ENCODE measurements at regions not wholly inside any gene's neighbourhood (a gene's known extent, or its start where the extent isn't known, plus 50 kb on each side); places are given as distances from the start of the nearest gene placed in this dataset.

DNA sequence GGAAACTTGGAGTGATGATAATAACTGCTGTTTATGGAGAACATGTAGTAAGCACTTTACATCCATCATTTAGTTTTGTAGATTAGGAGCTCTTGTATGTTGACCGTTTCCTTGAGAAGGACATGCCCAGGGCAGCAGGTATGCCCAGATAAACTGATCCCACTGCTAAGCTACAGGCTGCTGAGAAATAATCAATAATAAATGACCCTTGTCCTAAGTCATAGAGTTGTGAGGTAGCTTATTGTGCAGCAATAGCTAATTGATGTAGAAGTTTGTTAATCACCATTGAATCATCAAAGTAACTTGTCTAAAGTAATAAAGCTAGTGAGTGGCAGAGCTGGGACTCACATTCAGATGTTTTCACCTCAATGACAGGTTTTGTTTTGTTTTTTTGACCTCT, 287.2 kb upstream of the CYRIA start:
- Histone ChIP-seq H2AFZ (ENCODE audit: low read depth, low read length) (no peak overlapping the region), H3K27ac (ENCODE audit: low read depth, low read length) (no peak overlapping the region), H3K4me3 (ENCODE audit: insufficient read depth, low read depth, low read length) (no peak overlapping the region), H3K79me2 (ENCODE audit: insufficient read depth, low read length) (no peaks in the 10 kb centered on the region), H3K36me3 (ENCODE audit: insufficient read depth, low read length) (no peaks in the 10 kb centered on the region), H3K9ac (ENCODE audit: low read length) (no peak overlapping the region), H3K4me1 (ENCODE audit: insufficient read depth, low read length) (no peaks in the 10 kb centered on the region), H3K4me2 (ENCODE audit: low read length) (no peak overlapping the region), H3K27me3 (ENCODE audit: insufficient read depth, low read length) (no peaks in the 10 kb centered on the region), H3K9me3 (ENCODE audit: insufficient read depth, low read depth, low read length) (no peaks in the 10 kb centered on the region), H4K20me1 (ENCODE audit: insufficient read depth, low read length) (no peaks in the 10 kb centered on the region)
- no peak for TF ChIP-seq EZH2 (IDR thresholded peaks at IDR 0.05; ENCODE audit: insufficient read depth, low read length)
- TF ChIP-seq, protein P1, sequence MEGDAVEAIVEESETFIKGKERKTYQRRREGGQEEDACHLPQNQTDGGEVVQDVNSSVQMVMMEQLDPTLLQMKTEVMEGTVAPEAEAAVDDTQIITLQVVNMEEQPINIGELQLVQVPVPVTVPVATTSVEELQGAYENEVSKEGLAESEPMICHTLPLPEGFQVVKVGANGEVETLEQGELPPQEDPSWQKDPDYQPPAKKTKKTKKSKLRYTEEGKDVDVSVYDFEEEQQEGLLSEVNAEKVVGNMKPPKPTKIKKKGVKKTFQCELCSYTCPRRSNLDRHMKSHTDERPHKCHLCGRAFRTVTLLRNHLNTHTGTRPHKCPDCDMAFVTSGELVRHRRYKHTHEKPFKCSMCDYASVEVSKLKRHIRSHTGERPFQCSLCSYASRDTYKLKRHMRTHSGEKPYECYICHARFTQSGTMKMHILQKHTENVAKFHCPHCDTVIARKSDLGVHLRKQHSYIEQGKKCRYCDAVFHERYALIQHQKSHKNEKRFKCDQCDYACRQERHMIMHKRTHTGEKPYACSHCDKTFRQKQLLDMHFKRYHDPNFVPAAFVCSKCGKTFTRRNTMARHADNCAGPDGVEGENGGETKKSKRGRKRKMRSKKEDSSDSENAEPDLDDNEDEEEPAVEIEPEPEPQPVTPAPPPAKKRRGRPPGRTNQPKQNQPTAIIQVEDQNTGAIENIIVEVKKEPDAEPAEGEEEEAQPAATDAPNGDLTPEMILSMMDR (IDR thresholded peaks at IDR 0.05; ENCODE audit: insufficient read depth, low read depth, low read length): no peak
- Mint-ChIP-seq H3K27ac (ENCODE audit: unreplicated experiment) (no peak overlapping the region), H3K27me3 (ENCODE audit: low read depth, unreplicated experiment) (no peaks in the 10 kb centered on the region), H3K4me3 (ENCODE audit: unreplicated experiment) (no peak overlapping the region), H3K4me1 (ENCODE audit: low read depth, unreplicated experiment) (no peaks in the 10 kb centered on the region), H3K9me3 (ENCODE audit: unreplicated experiment) (no peaks in the 10 kb centered on the region), H3K36me3 (ENCODE audit: low read depth, unreplicated experiment) (no peaks in the 10 kb centered on the region)
- no peak for FAIRE-seq
- DNase-seq (ENCODE audit: low read depth): no peak

DNA sequence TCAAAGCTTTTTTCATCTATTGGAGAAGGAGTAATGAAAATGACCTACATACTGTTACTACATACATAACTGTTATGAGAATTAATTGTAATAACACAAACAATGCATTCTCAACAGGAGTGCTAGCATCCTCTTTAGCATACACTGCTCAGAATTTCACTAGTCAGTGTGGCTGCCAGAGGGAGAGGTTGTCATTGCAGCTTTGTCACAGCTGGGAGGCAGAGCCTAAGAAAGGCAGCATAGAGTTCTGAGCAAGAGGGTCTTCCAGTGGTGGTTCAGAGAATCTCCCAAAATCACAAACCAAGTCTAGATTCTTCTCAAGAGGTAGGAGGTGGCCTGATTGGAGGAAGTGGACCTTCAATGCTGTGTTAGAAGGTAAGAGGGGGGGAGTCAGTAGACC, 286.7 kb upstream of the CYRIA start:
- Histone ChIP-seq H3K4me2 (ENCODE audit: low read length) (no peak overlapping the region), H4K20me1 (ENCODE audit: insufficient read depth, low read length) (no peaks in the 10 kb centered on the region), H3K4me1 (ENCODE audit: insufficient read depth, low read length) (no peaks in the 10 kb centered on the region), H3K27me3 (ENCODE audit: insufficient read depth, low read length) (no peaks in the 10 kb centered on the region), H3K9ac (ENCODE audit: low read length) (no peak overlapping the region), H3K36me3 (ENCODE audit: insufficient read depth, low read length) (no peaks in the 10 kb centered on the region), H3K27ac (ENCODE audit: low read depth, low read length) (no peak overlapping the region), H3K79me2 (ENCODE audit: insufficient read depth, low read length) (no peaks in the 10 kb centered on the region), H3K4me3 (ENCODE audit: insufficient read depth, low read depth, low read length) (no peak overlapping the region), H2AFZ (ENCODE audit: low read depth, low read length) (no peak overlapping the region), H3K9me3 (ENCODE audit: insufficient read depth, low read depth, low read length) (no peaks in the 10 kb centered on the region)
- H3K36me3 Mint-ChIP-seq (ENCODE audit: low read depth, unreplicated experiment): no peaks in the 10 kb centered on the region
- H3K4me1 Mint-ChIP-seq (ENCODE audit: low read depth, unreplicated experiment): no peaks in the 10 kb centered on the region
- H3K27me3 Mint-ChIP-seq (ENCODE audit: low read depth, unreplicated experiment): no peaks in the 10 kb centered on the region
- H3K4me3 Mint-ChIP-seq (ENCODE audit: unreplicated experiment): no peak overlapping the region
- no peaks in the 10 kb centered on the region for H3K9me3 Mint-ChIP-seq (ENCODE audit: unreplicated experiment)
- no peak for FAIRE-seq
- H3K27ac Mint-ChIP-seq (ENCODE audit: unreplicated experiment): no peak overlapping the region
- TF ChIP-seq EZH2 (IDR thresholded peaks at IDR 0.05; ENCODE audit: insufficient read depth, low read length): no peak
- TF ChIP-seq, protein P1 (IDR thresholded peaks at IDR 0.05; ENCODE audit: insufficient read depth, low read depth, low read length): no peak
- no peak for DNase-seq (ENCODE audit: low read depth)

DNA sequence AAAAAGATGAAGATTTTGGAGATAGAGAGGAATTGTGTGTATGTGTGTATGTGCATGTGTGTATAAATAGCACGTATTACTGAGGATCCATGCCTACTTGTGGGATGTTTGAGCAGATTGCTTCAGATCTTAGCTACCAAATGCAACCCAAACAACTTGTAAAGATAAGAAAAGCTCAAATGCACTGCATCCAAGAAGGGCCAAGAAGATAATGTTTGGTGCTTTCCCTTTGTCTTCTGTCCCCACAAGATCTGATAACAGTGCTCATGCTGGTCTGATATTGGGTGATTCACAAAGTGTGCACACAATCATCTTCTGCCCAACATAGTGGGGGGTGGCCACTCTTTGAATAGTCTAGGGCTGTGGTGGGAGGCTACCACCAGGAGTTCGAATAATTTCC, 284.8 kb upstream of the CYRIA start:
- TF ChIP-seq, protein P1 (IDR thresholded peaks at IDR 0.05; ENCODE audit: insufficient read depth, low read depth, low read length): no peak
- no peak for TF ChIP-seq EZH2 (IDR thresholded peaks at IDR 0.05; ENCODE audit: insufficient read depth, low read length)
- Histone ChIP-seq H3K79me2 (ENCODE audit: insufficient read depth, low read length) (no peaks in the 10 kb centered on the region), H3K4me3 (ENCODE audit: insufficient read depth, low read depth, low read length) (no peak overlapping the region), H3K4me1 (ENCODE audit: insufficient read depth, low read length) (no peaks in the 10 kb centered on the region), H3K9ac (ENCODE audit: low read length) (no peak overlapping the region), H3K27ac (ENCODE audit: low read depth, low read length) (no peak overlapping the region), H4K20me1 (ENCODE audit: insufficient read depth, low read length) (no peaks in the 10 kb centered on the region), H3K27me3 (ENCODE audit: insufficient read depth, low read length) (no peaks in the 10 kb centered on the region), H3K4me2 (ENCODE audit: low read length) (no peak overlapping the region), H3K36me3 (ENCODE audit: insufficient read depth, low read length) (no peaks in the 10 kb centered on the region), H3K9me3 (ENCODE audit: insufficient read depth, low read depth, low read length) (no peaks in the 10 kb centered on the region), H2AFZ (ENCODE audit: low read depth, low read length) (no peak overlapping the region)
- no peaks in the 10 kb centered on the region for H3K36me3 Mint-ChIP-seq (ENCODE audit: low read depth, unreplicated experiment)
- H3K4me3 Mint-ChIP-seq (ENCODE audit: unreplicated experiment): no peak overlapping the region
- H3K27ac Mint-ChIP-seq (ENCODE audit: unreplicated experiment): no peak overlapping the region
- no peaks in the 10 kb centered on the region for H3K27me3 Mint-ChIP-seq (ENCODE audit: low read depth, unreplicated experiment)
- no peak for FAIRE-seq
- DNase-seq (ENCODE audit: low read depth): no peak
- H3K4me1 Mint-ChIP-seq (ENCODE audit: low read depth, unreplicated experiment): no peaks in the 10 kb centered on the region
- no peaks in the 10 kb centered on the region for H3K9me3 Mint-ChIP-seq (ENCODE audit: unreplicated experiment)
